Ascending aorta (tissue), 2 donors: ENCODE measurements at regions not wholly inside any gene's neighbourhood (a gene's known extent, or its start where the extent isn't known, plus 50 kb on each side); places are given as distances from the start of the nearest gene placed in this dataset.

Source experiments
- DNase-seq, 2 donors: peaks; one replicate each; pipeline ENCODE4 v3.0.0-alpha.2; 2019; ENCODE audit warnings: low spot score in 2 of 2
- H3K27ac ChIP-seq, 2 donors: fragments of 200-600 bp; sonication (generic); one replicate each; pipeline ENCODE4 v1.5.1; 2016 to 2017; ENCODE audit warnings: mild to moderate bottlenecking in 1 of 2
- H3K27me3 ChIP-seq: fragments of 200-600 bp; sonication (generic); one replicate; pipeline ENCODE4 v1.5.1; 2017
- H3K36me3 ChIP-seq, 2 donors: fragments of 200-600 bp; sonication (generic); one replicate each; pipeline ENCODE4 v1.5.1; 2016
- H3K4me1 ChIP-seq, 2 donors: fragments of 200-600 bp; sonication (generic); one replicate each; pipeline ENCODE4 v1.5.1; 2016 to 2017; ENCODE audit warnings: mild to moderate bottlenecking in 1 of 2
- H3K4me3 ChIP-seq, 2 donors: fragments of 200-600 bp; sonication (generic); one replicate each; pipeline ENCODE4 v1.5.1; 2016 to 2017; ENCODE audit warnings: mild to moderate bottlenecking in 1 of 2
- H3K9me3 ChIP-seq, 2 donors: fragments of 200-600 bp; sonication (generic); one replicate each; pipeline ENCODE4 v1.5.1; 2016
- intact Hi-C: fragments of 100-400 bp; cut with DNase I; formaldehyde crosslinking; loops from one replicate; pipeline ENCODE4 v1.15.1; 2023
- TF ChIP-seq, protein P1 (sequence below), 3 experiments: fragments of 200-600 bp in 2 of 3; fragments of 450-650 bp in 1 of 3; sonication (generic) in 2 of 3; IDR thresholded peaks; one replicate each; pipeline ENCODE4 v1.5.1; 2016 to 2019; ENCODE audit warnings: antibody characterized with exemption in 3 of 3, mild to moderate bottlenecking in 1 of 3, moderate library complexity in 1 of 3

DNA sequence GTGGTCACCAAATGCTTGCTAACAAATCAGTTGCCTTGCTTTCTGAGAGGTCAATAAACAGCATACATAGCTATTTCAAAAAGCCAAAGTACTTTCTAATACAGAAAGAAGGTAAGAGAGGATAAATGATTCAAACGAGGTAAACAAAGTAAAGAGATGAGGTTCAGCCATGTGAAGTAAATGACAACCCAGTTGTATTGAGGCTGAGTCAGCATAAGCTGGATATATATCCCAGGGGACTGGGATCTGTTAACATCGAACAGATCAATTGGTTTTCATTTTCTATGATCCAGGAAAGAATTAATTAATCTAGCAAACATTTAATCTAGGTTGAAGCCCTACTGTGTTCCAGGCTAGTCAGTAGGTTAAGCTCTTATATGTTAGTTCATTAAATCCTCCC, 97.3 kb upstream of the GRIA3 start:
- no peaks in the 10 kb centered on the region for H3K36me3 ChIP-seq
- TF ChIP-seq, protein P1, sequence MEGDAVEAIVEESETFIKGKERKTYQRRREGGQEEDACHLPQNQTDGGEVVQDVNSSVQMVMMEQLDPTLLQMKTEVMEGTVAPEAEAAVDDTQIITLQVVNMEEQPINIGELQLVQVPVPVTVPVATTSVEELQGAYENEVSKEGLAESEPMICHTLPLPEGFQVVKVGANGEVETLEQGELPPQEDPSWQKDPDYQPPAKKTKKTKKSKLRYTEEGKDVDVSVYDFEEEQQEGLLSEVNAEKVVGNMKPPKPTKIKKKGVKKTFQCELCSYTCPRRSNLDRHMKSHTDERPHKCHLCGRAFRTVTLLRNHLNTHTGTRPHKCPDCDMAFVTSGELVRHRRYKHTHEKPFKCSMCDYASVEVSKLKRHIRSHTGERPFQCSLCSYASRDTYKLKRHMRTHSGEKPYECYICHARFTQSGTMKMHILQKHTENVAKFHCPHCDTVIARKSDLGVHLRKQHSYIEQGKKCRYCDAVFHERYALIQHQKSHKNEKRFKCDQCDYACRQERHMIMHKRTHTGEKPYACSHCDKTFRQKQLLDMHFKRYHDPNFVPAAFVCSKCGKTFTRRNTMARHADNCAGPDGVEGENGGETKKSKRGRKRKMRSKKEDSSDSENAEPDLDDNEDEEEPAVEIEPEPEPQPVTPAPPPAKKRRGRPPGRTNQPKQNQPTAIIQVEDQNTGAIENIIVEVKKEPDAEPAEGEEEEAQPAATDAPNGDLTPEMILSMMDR (IDR thresholded peaks at IDR 0.05) = no peak
- H3K27me3 ChIP-seq = no peaks in the 10 kb centered on the region
- peaks cover 0 to 4% of the 10 kb centered on the region in 2 donors for H3K9me3 ChIP-seq
- H3K4me3 ChIP-seq = no peak overlapping the region
- intact Hi-C loops = no loop called here
- no peaks in the 10 kb centered on the region for H3K4me1 ChIP-seq
- DNase-seq = no peak
- no peak overlapping the region for H3K27ac ChIP-seq

DNA sequence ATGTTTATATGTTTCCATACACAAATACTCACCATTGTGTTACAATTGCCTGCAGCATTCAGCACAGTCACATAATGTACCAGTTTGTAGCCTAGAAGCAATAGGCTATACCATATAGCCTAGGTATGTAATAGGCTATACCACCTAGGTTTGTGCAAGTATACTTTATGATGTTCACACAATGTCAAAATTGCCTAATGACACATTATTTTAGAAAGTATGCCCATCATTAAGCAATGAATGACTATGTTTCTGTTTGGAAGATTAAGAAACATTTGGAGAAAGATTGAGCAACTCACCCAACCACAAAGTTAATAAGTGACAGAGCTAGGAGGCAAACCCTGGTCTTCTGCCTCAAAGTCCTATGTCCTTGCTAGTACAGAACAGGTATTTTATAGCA, 96.8 kb upstream of the GRIA3 start:
- DNase-seq = no peak
- no peaks in the 10 kb centered on the region for H3K36me3 ChIP-seq
- no peak overlapping the region for H3K4me3 ChIP-seq
- intact Hi-C loops = no loop called here
- H3K27me3 ChIP-seq = no peaks in the 10 kb centered on the region
- H3K27ac ChIP-seq = no peak overlapping the region
- H3K4me1 ChIP-seq = no peaks in the 10 kb centered on the region
- TF ChIP-seq, protein P1 (IDR thresholded peaks at IDR 0.05) = no peak
- peaks cover 0 to 4% of the 10 kb centered on the region in 2 donors for H3K9me3 ChIP-seq

DNA sequence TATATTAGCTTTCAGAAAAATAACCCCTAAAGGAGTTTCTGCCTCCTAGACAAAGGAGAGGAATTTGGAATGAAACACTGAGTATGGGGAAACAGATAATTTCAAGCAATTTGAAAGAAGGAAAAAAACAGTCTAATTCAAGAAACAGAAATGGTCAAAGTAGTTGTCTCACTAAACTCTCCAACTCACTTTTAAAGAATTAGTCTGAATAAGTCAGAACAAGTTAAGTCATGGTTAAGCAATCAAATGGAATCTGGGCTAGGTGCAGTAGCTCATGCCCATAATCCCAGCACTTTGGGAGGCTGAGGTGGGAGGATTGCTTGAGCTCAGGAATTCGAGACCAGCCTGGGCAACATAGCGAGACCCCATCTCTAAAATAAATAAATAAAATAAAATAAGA, 95.7 kb upstream of the GRIA3 start:
- Histone ChIP-seq H3K36me3 (no peaks in the 10 kb centered on the region), H3K27me3 (no peaks in the 10 kb centered on the region), H3K9me3 (peaks cover 0 to 4% of the 10 kb centered on the region in 2 donors), H3K27ac (no peak overlapping the region), H3K4me3 (no peak overlapping the region), H3K4me1 (no peaks in the 10 kb centered on the region)
- DNase-seq = no peak
- TF ChIP-seq, protein P1 (IDR thresholded peaks at IDR 0.05) = no peak
- intact Hi-C loops = no loop called here

DNA sequence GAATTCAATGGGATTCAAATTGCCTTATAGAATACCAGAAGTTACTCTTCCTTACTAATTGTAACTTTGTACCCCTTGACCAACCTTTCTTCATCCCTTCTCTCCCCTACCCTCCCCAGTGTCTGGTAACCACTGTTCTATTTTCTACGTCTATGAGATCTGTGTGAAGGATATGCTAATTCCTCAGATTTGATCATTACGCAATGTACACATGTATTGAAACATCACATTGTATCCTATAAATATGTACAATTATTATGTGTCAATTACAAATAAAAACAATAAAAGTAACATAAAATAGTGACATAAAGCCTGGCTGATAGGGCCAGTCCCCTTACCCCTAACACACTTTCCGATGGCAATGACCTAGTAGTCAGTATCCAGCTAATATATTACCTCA, 95.1 kb upstream of the GRIA3 start:
- intact Hi-C loops = no loop called here
- DNase-seq = no peak
- Histone ChIP-seq H3K4me1 (no peaks in the 10 kb centered on the region), H3K27me3 (no peaks in the 10 kb centered on the region), H3K27ac (no peak overlapping the region), H3K4me3 (no peak overlapping the region), H3K36me3 (no peaks in the 10 kb centered on the region), H3K9me3 (peaks cover 0 to 4% of the 10 kb centered on the region in 2 donors)
- TF ChIP-seq, protein P1 (IDR thresholded peaks at IDR 0.05) = no peak

DNA sequence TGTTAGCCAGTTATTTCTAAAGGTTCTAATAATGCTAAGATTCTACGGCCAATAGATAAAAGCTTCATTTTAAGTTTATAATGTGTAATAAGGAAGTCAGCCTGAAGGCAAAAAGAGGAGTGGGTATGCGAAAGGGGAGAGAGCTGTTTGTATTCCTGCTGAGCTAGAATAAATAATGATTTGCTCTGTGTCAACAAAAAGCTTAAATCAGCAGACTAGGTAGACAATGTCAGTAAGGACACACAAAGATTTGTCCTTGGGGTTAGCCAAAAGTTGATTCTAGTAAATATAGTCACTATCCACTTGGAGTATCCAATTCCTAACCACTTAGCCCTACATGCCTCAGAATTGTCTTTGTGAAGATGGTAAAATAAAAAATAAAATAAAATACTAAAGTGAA, 90.3 kb upstream of the GRIA3 start:
- H3K4me3 ChIP-seq = no peak overlapping the region
- TF ChIP-seq, protein P1 (IDR thresholded peaks at IDR 0.05) = no peak
- no peaks in the 10 kb centered on the region for H3K36me3 ChIP-seq
- H3K4me1 ChIP-seq = no peaks in the 10 kb centered on the region
- no peak overlapping the region for H3K27ac ChIP-seq
- H3K27me3 ChIP-seq = no peaks in the 10 kb centered on the region
- intact Hi-C loops = no loop called here
- H3K9me3 ChIP-seq = no peaks in the 10 kb centered on the region
- no peak for DNase-seq
